ENCODE measurements at regions not wholly inside any gene's neighbourhood (a gene's known extent, or its start where the extent isn't known, plus 50 kb on each side); places are given as distances from the start of the nearest gene placed in this dataset.

GRCh38 chr4:13956947-13957346 is 329.4 kb upstream of the BOD1L1 start:
- no peak for TF ChIP-seq CTCF (IDR thresholded peaks at IDR 0.05; ENCODE audit: borderline replicate concordance, insufficient read depth, low read depth, low read length)
- no peak overlapping the region for H3K4me3 ChIP-seq (ENCODE audit: low read depth, low read length)

GRCh38 chr4:13957871-13958270 is 330.3 kb upstream of the BOD1L1 start:
- H3K4me3 ChIP-seq (ENCODE audit: low read depth, low read length) = no peak overlapping the region
- TF ChIP-seq CTCF (IDR thresholded peaks at IDR 0.05; ENCODE audit: borderline replicate concordance, insufficient read depth, low read depth, low read length) = no peak

GRCh38 chr4:13963601-13964000 is 336.1 kb upstream of the BOD1L1 start:
- no peak for TF ChIP-seq CTCF (IDR thresholded peaks at IDR 0.05; ENCODE audit: borderline replicate concordance, insufficient read depth, low read depth, low read length)
- H3K4me3 ChIP-seq (ENCODE audit: low read depth, low read length) = no peak overlapping the region

GRCh38 chr4:13966231-13967195 is 339.0 kb upstream of the BOD1L1 start:
- no peak overlapping the region for H3K4me3 ChIP-seq (ENCODE audit: low read depth, low read length)
- no peak for TF ChIP-seq CTCF (IDR thresholded peaks at IDR 0.05; ENCODE audit: borderline replicate concordance, insufficient read depth, low read depth, low read length)

GRCh38 chr4:13968723-13969122 is 341.2 kb upstream of the BOD1L1 start:
- no peak for TF ChIP-seq CTCF (IDR thresholded peaks at IDR 0.05; ENCODE audit: borderline replicate concordance, insufficient read depth, low read depth, low read length)
- H3K4me3 ChIP-seq (ENCODE audit: low read depth, low read length) = no peak overlapping the region

- TF ChIP-seq CTCF (IDR thresholded peaks at IDR 0.05; ENCODE audit: borderline replicate concordance, insufficient read depth, low read depth, low read length) = no peak
- H3K4me3 ChIP-seq (ENCODE audit: low read depth, low read length) = no peak overlapping the region
Observed at GRCh38 chr4:13970349-13970748, 342.8 kb upstream of the BOD1L1 start.

GRCh38 chr4:13977746-13978145 is 350.2 kb upstream of the BOD1L1 start:
- no peak for TF ChIP-seq CTCF (IDR thresholded peaks at IDR 0.05; ENCODE audit: borderline replicate concordance, insufficient read depth, low read depth, low read length)
- no peak overlapping the region for H3K4me3 ChIP-seq (ENCODE audit: low read depth, low read length)

All from GM12875 (cell line).